B cell (primary cell): ENCODE measurements at regions not wholly inside any gene's neighbourhood (a gene's known extent, or its start where the extent isn't known, plus 50 kb on each side); places are given as distances from the start of the nearest gene placed in this dataset.
A peak's percentile ranks its signal among the peaks of the same experiment; 100 is the strongest.

Experiments used
- ATAC-seq: fragments of 200-7000 bp; cut with Tn5 transposase; one replicate; pipeline ENCODE4 v1.10.0; 2021; ENCODE audit warnings: low read depth, mild to moderate bottlenecking, moderate number of reproducible peaks, moderate library complexity
- CTCF ChIA-PET: fragments of 350-600 bp; sonication (Branson Sonifier 250); formaldehyde crosslinking; loops from one replicate; lab custom pipeline; 2021; ENCODE audit warnings: antibody characterized with exemption, inconsistent platforms; lab: Charles Lee
- POLR2A ChIA-PET: fragments of 350-600 bp; sonication (Branson Sonifier 250); formaldehyde crosslinking; loops from one replicate; lab custom pipeline; 2021; ENCODE audit warnings: antibody characterized with exemption; lab: Charles Lee
- DNase-seq: peaks from one replicate; pipeline ENCODE4 v3.0.0; 2013
- H2AFZ ChIP-seq: 2 replicates; pipeline ENCODE4 v1.6.1; 2012; ENCODE audit warnings: mild to moderate bottlenecking, low read depth, low read length; ENCODE audit not compliant: insufficient read depth, poor library complexity, severe bottlenecking
- H3K27ac ChIP-seq, 2 donors: 1 replicate in 1 of 2; 2 replicates in 1 of 2; pipeline ENCODE4 v1.5.1; 2012 to 2013; ENCODE audit warnings: low read length in 2 of 2, mild to moderate bottlenecking in 2 of 2, moderate library complexity in 1 of 2
- H3K27me3 ChIP-seq, 4 experiments: fragments of 200-600 bp in 1 of 4; sonication (generic) in 1 of 4; replicated peaks in 1 of 4; 1 replicate in 2 of 4; 2 replicates in 2 of 4; pipeline versions ENCODE4 v1.6.1 to v1.7.0; 2013 to 2016; ENCODE audit warnings: low read length in 3 of 4, mild to moderate bottlenecking in 2 of 4, mixed read lengths in 1 of 4, moderate library complexity in 1 of 4; ENCODE audit not compliant: insufficient read depth in 4 of 4, control insufficient read depth in 3 of 4; ENCODE audit errors: control extremely low read depth in 1 of 4
- H3K36me3 ChIP-seq, 2 experiments: replicated peaks in 1 of 2; 1 replicate in 1 of 2; 2 replicates in 1 of 2; pipeline versions ENCODE4 v1.6.1 to v1.7.1; 2013; ENCODE audit warnings: low read length in 1 of 2; ENCODE audit not compliant: insufficient read depth in 2 of 2, control insufficient read depth in 1 of 2; ENCODE audit errors: control extremely low read depth in 1 of 2, extremely low read depth in 1 of 2
- H3K4me1 ChIP-seq, 2 donors: fragments of 200-600 bp in 1 of 2; sonication (generic) in 1 of 2; 1 replicate in 1 of 2; 2 replicates in 1 of 2; pipeline versions ENCODE4 v1.5.1 to v1.6.1; 2013 to 2017; ENCODE audit warnings: low read length in 2 of 2; ENCODE audit not compliant: control insufficient read depth in 2 of 2, insufficient read depth in 2 of 2
- H3K4me2 ChIP-seq: replicated peaks from 2 replicates; pipeline ENCODE3; 2012; ENCODE audit warnings: mild to moderate bottlenecking, low read depth, low read length; ENCODE audit not compliant: poor library complexity, severe bottlenecking
- H3K4me3 ChIP-seq, 5 experiments: fragments of 200-600 bp in 1 of 5; sonication (generic) in 1 of 5; 1 replicate in 3 of 5; 2 replicates in 2 of 5; pipeline versions ENCODE4 v1.5.1 to v1.7.0; 2011 to 2016; ENCODE audit warnings: low read length in 4 of 5, mild to moderate bottlenecking in 4 of 5, low read depth in 2 of 5, control low read depth in 1 of 5, moderate library complexity in 1 of 5; ENCODE audit not compliant: insufficient read depth in 1 of 5; ENCODE audit errors: control extremely low read depth in 1 of 5, extremely low read depth in 1 of 5
- H3K79me2 ChIP-seq: fragments of 200-600 bp; sonication (generic); one replicate; pipeline ENCODE4 v1.6.0; 2016; ENCODE audit warnings: low read length; ENCODE audit not compliant: control insufficient read depth, insufficient read depth
- H3K9ac ChIP-seq: fragments of 200-600 bp; sonication (generic); 2 replicates; pipeline ENCODE4 v1.6.1; 2017; ENCODE audit warnings: mild to moderate bottlenecking, low read length, moderate library complexity
- H3K9me3 ChIP-seq, 3 donors: one replicate each; pipeline versions ENCODE4 v1.6.1 to v1.7.1; 2013; ENCODE audit warnings: low read length in 2 of 3; ENCODE audit not compliant: control insufficient read depth in 2 of 3, insufficient read depth in 1 of 3; ENCODE audit errors: control extremely low read depth in 1 of 3
- H4K20me1 ChIP-seq: 2 replicates; pipeline ENCODE4 v1.6.0; 2012; ENCODE audit warnings: mild to moderate bottlenecking, low read length; ENCODE audit not compliant: insufficient read depth, control insufficient read depth, poor library complexity, severe bottlenecking
- H3K27ac Mint-ChIP-seq: one replicate; pipeline ENCODE4 v1.8.0; 2021; ENCODE audit warnings: mixed read lengths
- H3K27me3 Mint-ChIP-seq: one replicate; pipeline ENCODE4 v1.8.0; 2021; ENCODE audit warnings: mixed read lengths
- H3K4me1 Mint-ChIP-seq: one replicate; pipeline ENCODE4 v1.8.0; 2021; ENCODE audit warnings: mixed read lengths
- H3K4me3 Mint-ChIP-seq: one replicate; pipeline ENCODE4 v1.8.0; 2021; ENCODE audit warnings: mixed read lengths
- H3K9me3 Mint-ChIP-seq: one replicate; pipeline ENCODE4 v1.8.0; 2022; ENCODE audit warnings: mixed read lengths; ENCODE audit not compliant: insufficient read depth
- CTCF ChIP-seq: fragments of 200-600 bp; IDR thresholded peaks from one replicate; pipeline ENCODE4 v1.8.0; 2022; ENCODE audit warnings: antibody characterized with exemption, mild to moderate bottlenecking
- EZH2 ChIP-seq: IDR thresholded peaks from 2 replicates; pipeline ENCODE4 v1.6.1; 2012; ENCODE audit warnings: borderline replicate concordance, low read depth, mild to moderate bottlenecking, moderate library complexity, low read length; ENCODE audit not compliant: insufficient read depth, poor library complexity, severe bottlenecking
- WGBS: methylation state at CpG from one replicate; pipeline ENCODE4 v1.1.5; 2013; ENCODE audit warnings: missing lambda C conversion rate; ENCODE audit not compliant: insufficient coverage; 5-methylcytosine and 5-hydroxymethylcytosine counted together
- intact Hi-C: fragments of 100-400 bp; cut with micrococcal nuclease; formaldehyde crosslinking; loops from one replicate; pipeline ENCODE4 v1.10.0; 2022

- ChIA-PET CTCF (no interaction called here), POLR2A (no interaction called here)
- 0% methylated on average over 4 of the region's 9 CpGs for WGBS
- DNase-seq (peak; percentile 1), ATAC-seq (no peak)
- no peaks in the 10 kb centered on the region for H3K9me3 Mint-ChIP-seq
- no peaks in the 10 kb centered on the region for H3K4me1 Mint-ChIP-seq
- Histone ChIP-seq H3K9me3 (no peaks in the 10 kb centered on the region), H3K27me3 (no peaks in the 10 kb centered on the region), H4K20me1 (no peaks in the 10 kb centered on the region), H3K79me2 (no peaks in the 10 kb centered on the region), H3K27ac (no peak overlapping the region), H2AFZ (no peak overlapping the region), H3K9ac (no peak overlapping the region), H3K4me2 (peak overlapping the region; percentile 16), H3K4me1 (no peaks in the 10 kb centered on the region), H3K4me3 (no peak overlapping the region), H3K36me3 (no peaks in the 10 kb centered on the region)
- H3K27ac Mint-ChIP-seq, result no peak overlapping the region
- no peaks in the 10 kb centered on the region for H3K27me3 Mint-ChIP-seq
- no peak overlapping the region for H3K4me3 Mint-ChIP-seq
- intact Hi-C loops, result no loop called here
- no peak for TF ChIP-seq CTCF
- TF ChIP-seq EZH2, result no peak
These were observed 1045.7 kb upstream of the CELF4 start for GRCh38 chr18:38611036-38611964.

DNA sequence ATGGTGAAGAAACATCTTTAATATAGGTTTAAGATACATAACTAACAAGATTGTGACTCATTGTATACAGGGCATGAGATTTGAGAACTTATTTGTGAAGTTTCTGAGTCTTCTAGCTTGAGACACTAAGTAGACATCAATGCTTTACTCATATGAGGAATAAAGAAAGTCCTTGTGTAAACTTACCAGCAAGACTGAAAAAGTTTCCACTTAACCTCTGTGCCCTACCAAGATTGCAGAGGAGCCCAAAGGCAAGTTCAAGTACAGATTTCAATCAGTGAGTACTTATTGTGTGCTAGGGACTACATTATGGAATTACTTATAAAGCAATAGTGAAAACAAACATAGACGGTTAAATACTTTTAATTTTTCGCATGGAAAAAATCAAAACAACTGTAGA, 1041.2 kb upstream of the CELF4 start:
- ChIA-PET CTCF (no interaction called here), POLR2A (no interaction called here)
- 85% methylated on average over 2 of the region's 2 CpGs for WGBS
- H3K4me1 ChIP-seq, result no peaks in the 10 kb centered on the region
- no peak overlapping the region for H3K4me2 ChIP-seq
- Mint-ChIP-seq H3K27me3 (no peaks in the 10 kb centered on the region), H3K4me1 (no peaks in the 10 kb centered on the region), H3K9me3 (no peaks in the 10 kb centered on the region), H3K27ac (no peak overlapping the region), H3K4me3 (no peak overlapping the region)
- no peaks in the 10 kb centered on the region for H3K27me3 ChIP-seq
- H3K27ac ChIP-seq, result no peak overlapping the region
- H4K20me1 ChIP-seq, result no peaks in the 10 kb centered on the region
- DNase-seq (no peak), ATAC-seq (no peak)
- H3K9me3 ChIP-seq, result no peaks in the 10 kb centered on the region
- H2AFZ ChIP-seq, result no peak overlapping the region
- H3K36me3 ChIP-seq, result no peaks in the 10 kb centered on the region
- H3K79me2 ChIP-seq, result no peaks in the 10 kb centered on the region
- TF ChIP-seq EZH2 (no peak), CTCF (no peak)
- H3K4me3 ChIP-seq, result no peak overlapping the region
- no peak overlapping the region for H3K9ac ChIP-seq
- intact Hi-C loops, result no loop called here
